ENCODE measurements at regions not wholly inside any gene's neighbourhood (a gene's known extent, or its start where the extent isn't known, plus 50 kb on each side); places are given as distances from the start of the nearest gene placed in this dataset.

- Histone ChIP-seq H4K20me1 (ENCODE audit: insufficient read depth, low read length) (no peaks in the 10 kb centered on the region), H2AFZ (ENCODE audit: low read depth, low read length) (no peak overlapping the region), H3K36me3 (ENCODE audit: insufficient read depth, low read length) (no peaks in the 10 kb centered on the region), H3K9me3 (ENCODE audit: insufficient read depth, low read length, severe bottlenecking) (no peaks in the 10 kb centered on the region), H3K9ac (ENCODE audit: low read depth, low read length) (no peak overlapping the region), H3K4me1 (ENCODE audit: insufficient read depth, low read length) (no peaks in the 10 kb centered on the region), H3K79me2 (ENCODE audit: insufficient read depth, low read length) (no peaks in the 10 kb centered on the region), H3K4me3 (ENCODE audit: low read depth in 1 of 2, low read length in 2 of 2) (no peak overlapping the region), H3K27me3 (ENCODE audit: insufficient read depth, low read length, poor library complexity) (no peaks in the 10 kb centered on the region), H3K4me2 (ENCODE audit: insufficient read depth, low read length) (no peak overlapping the region), H3K27ac (ENCODE audit: low read length) (no peak overlapping the region)
- no peak for DNase-seq
- TF ChIP-seq CTCF (IDR thresholded peaks at IDR 0.05; ENCODE audit: borderline replicate concordance, extremely low read depth, low read length, poor library complexity, severe bottlenecking) (no peak), EZH2 (IDR thresholded peaks at IDR 0.05; ENCODE audit: borderline replicate concordance, low read depth, low read length, severe bottlenecking) (no peak)
- ATAC-seq (ENCODE audit: insufficient read depth, low read depth), result no peak
Observed at GRCh38 chr6:167454003-167454402, 129.1 kb downstream of the TTLL2 start.

- ATAC-seq (ENCODE audit: insufficient read depth, low read depth) (no peak), DNase-seq (no peak)
- H3K9ac ChIP-seq (ENCODE audit: low read depth, low read length), result no peak overlapping the region
- H3K27me3 ChIP-seq (ENCODE audit: insufficient read depth, low read length, poor library complexity), result no peaks in the 10 kb centered on the region
- H3K27ac ChIP-seq (ENCODE audit: low read length), result no peak overlapping the region
- H3K4me3 ChIP-seq (ENCODE audit: low read depth in 1 of 2, low read length in 2 of 2), result no peak overlapping the region
- H3K36me3 ChIP-seq (ENCODE audit: insufficient read depth, low read length), result no peaks in the 10 kb centered on the region
- no peak overlapping the region for H3K4me2 ChIP-seq (ENCODE audit: insufficient read depth, low read length)
- TF ChIP-seq EZH2 (IDR thresholded peaks at IDR 0.05; ENCODE audit: borderline replicate concordance, low read depth, low read length, severe bottlenecking) (no peak), CTCF (IDR thresholded peaks at IDR 0.05; ENCODE audit: borderline replicate concordance, extremely low read depth, low read length, poor library complexity, severe bottlenecking) (no peak)
- no peaks in the 10 kb centered on the region for H3K79me2 ChIP-seq (ENCODE audit: insufficient read depth, low read length)
- no peaks in the 10 kb centered on the region for H4K20me1 ChIP-seq (ENCODE audit: insufficient read depth, low read length)
- H3K9me3 ChIP-seq (ENCODE audit: insufficient read depth, low read length, severe bottlenecking), result no peaks in the 10 kb centered on the region
- H2AFZ ChIP-seq (ENCODE audit: low read depth, low read length), result no peak overlapping the region
- no peaks in the 10 kb centered on the region for H3K4me1 ChIP-seq (ENCODE audit: insufficient read depth, low read length)
Observed at GRCh38 chr6:167455371-167455770, 130.5 kb downstream of the TTLL2 start.

GRCh38 chr6:167462514-167463312, 137.8 kb downstream of the TTLL2 start:
- Histone ChIP-seq H4K20me1 (ENCODE audit: insufficient read depth, low read length) (no peaks in the 10 kb centered on the region), H3K27ac (ENCODE audit: low read length) (no peak overlapping the region), H3K4me1 (ENCODE audit: insufficient read depth, low read length) (no peaks in the 10 kb centered on the region), H3K9me3 (ENCODE audit: insufficient read depth, low read length, severe bottlenecking) (no peaks in the 10 kb centered on the region), H3K27me3 (ENCODE audit: insufficient read depth, low read length, poor library complexity) (no peaks in the 10 kb centered on the region), H3K79me2 (ENCODE audit: insufficient read depth, low read length) (no peaks in the 10 kb centered on the region), H3K36me3 (ENCODE audit: insufficient read depth, low read length) (no peaks in the 10 kb centered on the region), H3K4me3 (ENCODE audit: low read depth in 1 of 2, low read length in 2 of 2) (no peak overlapping the region), H3K4me2 (ENCODE audit: insufficient read depth, low read length) (no peak overlapping the region), H3K9ac (ENCODE audit: low read depth, low read length) (no peak overlapping the region), H2AFZ (ENCODE audit: low read depth, low read length) (no peak overlapping the region)
- ATAC-seq (ENCODE audit: insufficient read depth, low read depth), result no peak
- TF ChIP-seq CTCF (IDR thresholded peaks at IDR 0.05; ENCODE audit: borderline replicate concordance, extremely low read depth, low read length, poor library complexity, severe bottlenecking) (no peak), EZH2 (IDR thresholded peaks at IDR 0.05; ENCODE audit: borderline replicate concordance, low read depth, low read length, severe bottlenecking) (no peak)
- no peak for DNase-seq
